HG02885 (cell line): ENCODE measurements at regions not wholly inside any gene's neighbourhood (a gene's known extent, or its start where the extent isn't known, plus 50 kb on each side); places are given as distances from the start of the nearest gene placed in this dataset.
"Not testable (repeated sequence)": the region's sequence is repeated elsewhere in the genome, so short reads cannot be mapped to it uniquely, and the experiment has no call there.

Experiments used
- ATAC-seq: cut with Tn5 transposase; IDR thresholded peaks from one replicate; pipeline ENCODE4 v1.9.1; 2021; ENCODE audit warnings: mild to moderate bottlenecking; ENCODE audit not compliant: unreplicated experiment, poor library complexity

DNA sequence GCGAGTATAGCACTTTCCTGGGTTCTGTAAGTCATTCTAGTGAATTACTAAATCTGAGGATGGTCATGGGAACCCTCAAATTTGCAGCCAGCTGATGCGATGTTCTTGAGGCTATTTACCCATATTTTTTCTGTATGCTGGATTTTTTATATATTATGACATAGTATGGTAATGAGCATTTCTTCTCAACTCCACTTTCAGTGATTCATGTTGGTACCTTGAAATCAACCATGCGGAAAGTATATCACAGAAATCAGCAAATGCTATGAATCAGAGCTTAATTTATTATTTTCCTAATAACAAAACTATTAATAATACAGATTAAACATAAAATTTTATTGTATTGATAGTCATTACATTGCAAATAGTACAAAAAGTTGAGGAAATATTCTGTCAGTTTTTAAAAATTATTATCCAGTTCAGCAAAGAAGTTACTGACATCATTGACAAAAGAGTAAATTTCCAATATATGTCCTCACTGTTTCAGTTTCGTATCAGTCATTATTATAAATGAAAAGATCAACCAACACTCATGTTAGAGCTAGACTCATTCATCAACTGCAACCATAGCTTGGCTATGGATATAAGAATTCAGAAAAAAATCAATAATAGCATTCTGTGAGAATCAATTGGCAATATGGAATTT, 164.3 kb upstream of the SETMAR start:
- ATAC-seq = no peak

DNA sequence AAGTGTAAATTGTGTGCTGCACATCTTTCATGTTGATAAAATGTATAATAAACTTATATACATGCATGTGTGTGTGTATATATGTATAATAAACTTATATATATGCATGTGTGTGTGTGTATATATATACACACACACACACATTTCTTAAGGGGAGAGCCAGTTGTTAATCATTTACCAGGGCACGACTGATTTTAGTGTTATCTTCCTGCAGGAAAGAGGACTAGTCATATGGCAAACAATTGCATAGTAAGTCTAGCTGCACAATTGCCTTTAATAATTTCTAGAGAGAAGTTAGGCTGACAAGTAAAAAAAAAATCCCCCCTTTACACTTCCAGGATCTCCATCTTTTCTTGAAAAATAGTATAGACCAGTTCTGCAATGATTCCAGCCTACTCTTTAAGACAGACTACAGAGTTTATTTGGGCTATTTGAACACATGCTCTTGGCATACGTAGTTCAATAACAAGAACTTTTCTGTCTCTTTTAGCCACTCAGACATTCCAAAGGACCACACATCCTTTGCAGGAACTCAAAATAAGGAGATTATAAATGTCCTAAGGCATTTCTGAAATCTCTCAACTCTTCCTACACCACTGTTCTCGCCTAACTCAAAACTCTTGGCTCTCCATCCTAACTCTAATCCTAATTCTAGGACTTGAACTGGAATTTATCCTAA, 163.6 kb upstream of the SETMAR start:
- no peak for ATAC-seq

DNA sequence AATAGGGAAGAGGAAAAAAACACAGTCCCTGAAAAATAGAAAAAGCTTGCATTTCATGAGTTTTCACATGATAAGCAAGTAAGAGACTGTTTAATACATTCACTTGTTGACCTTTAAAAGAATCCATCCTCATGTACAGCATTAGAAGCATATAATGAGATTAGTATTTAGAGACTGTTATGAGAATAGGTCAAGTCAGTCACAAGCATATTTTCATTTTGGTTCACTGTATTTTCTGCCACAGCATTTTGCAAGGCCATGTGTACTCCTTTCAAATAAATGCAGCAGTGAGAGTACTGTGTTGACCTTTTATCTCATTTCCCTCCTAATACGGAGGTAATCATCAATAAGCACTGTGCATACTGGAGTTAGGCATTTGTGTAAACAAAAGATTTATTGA, 162.2 kb upstream of the SETMAR start:
- ATAC-seq = no peak

DNA sequence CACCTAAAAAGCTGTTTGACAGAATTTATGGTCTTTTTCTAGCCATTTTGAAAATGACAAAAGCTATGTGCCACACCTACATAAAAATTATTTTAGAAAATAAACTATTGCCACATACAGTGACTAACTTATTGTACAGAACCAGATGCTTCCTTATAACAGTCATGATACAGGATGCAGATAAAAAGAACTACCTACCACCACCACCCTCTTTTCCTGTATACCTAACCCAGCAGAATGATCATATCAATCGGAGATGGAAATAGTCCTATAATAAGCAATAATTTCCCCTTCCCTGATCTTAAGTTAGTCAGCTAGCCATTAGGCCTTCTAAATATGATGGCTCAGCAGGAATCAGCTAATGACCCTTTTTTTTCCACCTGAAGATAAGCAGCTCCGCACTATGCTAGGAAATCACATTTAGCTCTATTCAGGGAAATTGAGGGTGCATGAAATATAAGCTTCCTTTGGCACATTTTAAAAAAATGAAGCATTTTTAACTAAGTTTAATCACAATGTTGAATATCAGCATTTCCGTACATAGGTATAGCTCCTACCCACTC, 155.5 kb upstream of the SETMAR start:
- ATAC-seq = no peak

DNA sequence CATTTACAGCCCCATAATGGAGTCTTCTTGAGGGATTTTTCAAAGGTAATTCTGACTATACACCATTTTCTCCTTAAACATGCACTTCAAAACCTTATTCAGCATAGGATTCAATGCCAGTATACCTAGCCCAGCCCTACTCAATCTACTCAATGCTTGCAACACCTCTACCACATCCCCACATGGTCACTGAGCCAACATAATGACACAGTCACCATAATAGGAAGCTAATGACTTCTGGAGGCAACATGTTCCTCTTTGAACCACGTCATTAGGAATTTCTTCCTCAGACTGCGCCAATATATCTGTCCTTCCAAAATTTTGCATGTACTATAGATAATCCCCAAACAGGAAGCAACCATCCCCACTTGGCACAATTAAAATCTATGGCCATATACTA, 153.9 kb upstream of the SETMAR start:
- no peak for ATAC-seq

DNA sequence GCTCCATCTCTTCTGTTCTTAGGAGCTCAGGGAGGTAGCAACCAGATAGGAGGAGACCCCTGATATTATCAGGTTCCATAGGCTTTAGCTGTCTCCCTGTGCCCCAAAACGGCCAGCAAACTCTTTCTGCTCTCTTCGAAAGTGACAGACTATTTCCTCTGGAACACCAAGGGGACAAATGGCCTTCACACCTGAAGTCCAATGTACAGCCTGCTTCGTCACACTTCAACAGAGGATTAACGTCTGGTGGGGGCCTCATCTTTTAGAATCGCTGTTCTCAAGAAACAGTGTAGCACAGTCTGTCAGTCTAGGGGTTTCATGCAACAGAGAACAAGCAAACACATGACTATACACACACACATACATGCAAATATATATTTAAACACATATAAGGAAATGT, 152.4 kb upstream of the SETMAR start:
- no peak for ATAC-seq

DNA sequence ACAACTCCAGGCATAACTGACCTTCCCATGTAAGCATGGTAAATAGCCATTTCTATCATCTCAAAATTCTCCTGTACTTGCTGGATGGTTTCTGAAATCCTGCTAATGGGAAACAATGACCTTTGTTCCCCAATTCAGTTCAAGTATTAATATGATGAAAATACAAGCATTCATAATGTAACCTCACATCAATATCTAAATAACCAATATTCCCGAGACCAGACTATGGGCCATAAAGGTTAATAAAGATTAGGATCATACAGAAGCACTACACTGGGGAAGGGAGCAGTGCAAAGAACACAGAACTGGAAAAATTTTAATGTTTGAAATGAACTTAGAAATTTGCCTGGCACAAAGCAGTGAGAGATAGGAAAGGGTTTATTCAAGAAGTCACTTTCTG, 151.3 kb upstream of the SETMAR start:
- no peak for ATAC-seq

DNA sequence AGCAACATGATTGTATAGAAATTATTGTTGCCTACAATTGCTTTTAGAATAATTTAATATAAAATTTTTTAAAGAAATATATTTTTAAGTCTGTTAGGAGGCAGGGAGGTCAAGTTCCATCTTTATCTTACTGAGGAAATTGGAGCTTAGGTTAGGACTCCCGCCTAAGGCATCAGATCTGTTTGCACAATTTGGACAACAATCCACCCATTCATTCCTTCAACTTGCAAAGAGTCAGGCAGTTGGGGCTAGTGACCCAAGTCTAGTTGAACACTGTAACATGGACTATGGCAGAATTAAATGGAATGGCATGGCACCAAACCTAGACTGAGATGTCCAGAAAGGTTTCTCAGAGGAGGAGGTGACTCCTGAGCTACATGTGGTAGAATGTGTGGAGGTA, 149.4 kb upstream of the SETMAR start:
- no peak for ATAC-seq

DNA sequence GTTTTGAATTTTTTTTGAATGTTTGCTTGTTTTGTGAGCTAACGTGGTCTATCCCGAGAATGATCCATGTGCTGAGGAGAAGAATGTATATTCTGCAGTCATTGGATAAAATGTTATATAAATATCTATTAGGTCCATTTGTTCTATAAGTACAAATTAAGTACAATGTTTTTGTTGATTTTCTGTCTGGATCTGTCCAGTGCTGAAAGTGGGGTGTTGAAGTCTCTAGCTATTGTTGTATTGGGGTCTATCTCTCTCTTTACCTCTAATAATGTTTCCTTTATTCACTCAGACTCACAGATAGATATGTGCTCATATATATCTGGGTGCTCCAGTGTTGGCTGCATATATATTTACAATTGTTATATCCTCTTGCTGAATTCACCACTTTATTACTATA, 144.8 kb upstream of the SETMAR start:
- ATAC-seq = no peak

DNA sequence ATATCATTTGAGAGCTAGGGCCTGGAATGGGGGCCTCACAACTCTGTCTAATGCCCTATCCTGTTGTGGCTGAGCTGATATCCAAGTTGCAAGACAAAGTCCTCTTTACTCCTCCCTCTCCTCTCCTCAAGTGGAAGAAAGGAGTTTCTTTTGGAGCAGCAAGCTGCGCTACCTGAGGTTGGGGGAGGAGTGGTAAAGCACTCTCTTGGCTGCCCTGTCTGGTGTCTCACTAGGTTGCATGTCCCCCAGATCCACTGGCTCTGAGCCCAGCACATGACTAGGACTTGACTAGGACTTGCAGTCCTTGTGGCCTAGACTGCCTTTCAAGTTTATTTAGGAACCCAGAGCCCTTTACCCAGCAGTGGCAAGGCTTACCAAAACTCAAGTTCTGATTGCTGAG, 141.1 kb upstream of the SETMAR start:
- ATAC-seq = no peak

DNA sequence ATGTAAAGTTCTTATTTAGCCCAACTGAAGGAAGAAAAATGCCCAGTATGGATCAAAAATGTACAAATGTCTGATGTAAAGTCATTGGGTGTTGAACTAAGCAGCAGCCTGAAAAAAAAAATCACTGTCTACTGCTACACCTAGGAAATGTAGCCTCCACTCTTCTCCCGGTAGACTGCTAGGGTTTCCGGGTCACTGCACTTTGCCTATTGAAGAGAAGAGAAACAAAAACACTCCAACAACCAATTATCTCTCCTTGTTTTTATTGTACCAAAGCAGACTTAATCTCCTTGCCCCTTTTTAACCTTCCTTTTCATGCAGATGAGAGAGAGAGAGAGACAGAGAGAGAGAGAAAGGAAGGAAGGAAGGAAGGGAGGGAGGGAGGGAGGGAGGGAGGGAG, 140.2 kb upstream of the SETMAR start:
- ATAC-seq = no peak

DNA sequence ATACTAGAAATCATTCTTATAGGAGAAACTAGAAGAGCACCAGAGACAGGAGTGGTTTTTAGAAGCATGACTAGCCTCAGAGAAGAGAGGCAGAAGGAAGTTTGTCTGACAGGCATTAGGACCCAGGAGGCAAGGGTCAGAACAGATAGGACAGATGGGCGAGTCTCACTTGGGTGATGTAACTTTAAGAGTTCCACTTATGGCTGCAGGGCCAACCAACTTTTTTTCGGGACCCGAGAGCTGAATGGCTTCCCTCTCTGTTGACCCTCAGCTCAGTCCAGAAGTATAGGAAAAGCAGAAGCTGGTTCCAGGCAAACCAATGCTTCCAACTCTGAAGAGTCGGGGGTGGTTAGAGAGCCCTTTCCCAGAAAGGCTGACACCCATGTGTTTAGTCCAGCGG, 136.6 kb upstream of the SETMAR start:
- no peak for ATAC-seq

DNA sequence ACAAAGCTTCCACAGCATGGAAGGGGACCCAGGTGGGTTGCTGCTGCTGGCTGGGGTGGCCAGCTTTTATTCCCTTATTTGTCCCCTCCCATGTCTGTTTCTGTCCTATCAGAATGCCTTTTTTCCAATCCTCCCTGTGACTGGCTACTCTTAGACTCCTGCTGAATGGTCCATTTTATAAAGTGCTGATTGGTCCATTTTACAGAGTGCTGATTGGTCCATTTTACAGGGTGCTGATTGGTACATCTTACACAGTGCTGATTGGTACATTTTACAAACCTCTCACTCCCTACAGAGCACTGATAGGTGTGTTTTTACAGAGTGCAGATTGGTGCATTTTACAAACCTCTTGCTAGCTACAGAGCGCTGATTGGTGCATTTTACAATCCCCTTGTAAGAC, 135.9 kb upstream of the SETMAR start:
- ATAC-seq = not testable (repeated sequence)

DNA sequence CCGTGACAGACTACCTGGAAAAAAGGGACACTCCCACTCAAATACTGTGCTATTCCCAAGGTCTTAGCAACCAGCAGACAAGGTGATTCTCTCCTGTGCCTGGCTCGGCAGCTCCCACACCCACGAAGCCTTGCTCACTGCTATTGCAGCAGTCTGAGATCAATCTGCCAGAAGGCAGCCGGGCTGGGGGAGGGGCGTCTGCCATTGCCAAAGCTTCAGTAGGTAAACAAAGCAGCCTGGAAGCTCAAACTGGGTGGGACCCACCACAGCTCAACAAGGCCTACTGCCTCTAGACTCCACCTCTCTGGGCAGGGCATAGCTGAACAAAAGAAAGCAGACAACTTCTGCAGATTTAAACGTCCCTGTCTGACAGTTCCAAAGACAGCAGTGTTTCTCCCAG, 128.4 kb upstream of the SETMAR start:
- no peak for ATAC-seq

DNA sequence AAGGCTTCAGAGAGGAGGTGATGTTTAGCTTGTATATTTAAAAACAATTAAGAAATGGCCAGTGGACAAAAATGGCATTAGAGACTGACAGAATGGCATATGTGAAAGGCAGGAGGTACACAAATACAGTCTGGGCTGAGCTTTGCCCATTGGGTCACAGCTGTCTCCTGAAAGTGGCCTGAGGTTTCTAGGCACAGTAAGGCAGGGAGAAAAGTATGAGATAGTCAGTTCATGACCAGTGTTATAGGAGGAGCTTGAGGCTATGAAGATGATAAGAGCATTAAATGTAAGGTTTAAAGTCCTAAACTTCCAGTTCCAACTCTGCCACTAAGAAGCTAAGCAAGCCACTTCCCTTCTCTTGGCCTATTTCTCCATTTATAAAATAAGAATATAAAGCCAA, 111.2 kb upstream of the SETMAR start:
- ATAC-seq = no peak

DNA sequence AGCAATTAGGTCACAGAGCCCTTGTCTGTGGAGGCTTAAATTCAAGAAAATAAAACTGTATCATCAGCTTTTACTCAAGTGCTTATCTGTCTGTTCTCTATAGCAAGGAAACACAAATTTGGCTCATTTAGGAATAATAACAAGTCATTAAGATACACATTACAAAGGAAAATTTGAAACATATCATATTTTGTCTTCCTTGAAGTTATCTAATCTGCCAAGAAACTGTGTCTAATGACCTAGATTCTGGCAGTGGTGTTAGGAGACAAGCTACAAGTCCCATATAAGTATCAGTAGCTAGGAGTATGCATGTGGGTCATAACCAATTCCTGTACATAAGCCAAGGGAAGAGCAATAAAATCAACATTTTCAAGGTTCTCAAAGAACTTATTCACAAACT, 108.2 kb upstream of the SETMAR start:
- no peak for ATAC-seq

DNA sequence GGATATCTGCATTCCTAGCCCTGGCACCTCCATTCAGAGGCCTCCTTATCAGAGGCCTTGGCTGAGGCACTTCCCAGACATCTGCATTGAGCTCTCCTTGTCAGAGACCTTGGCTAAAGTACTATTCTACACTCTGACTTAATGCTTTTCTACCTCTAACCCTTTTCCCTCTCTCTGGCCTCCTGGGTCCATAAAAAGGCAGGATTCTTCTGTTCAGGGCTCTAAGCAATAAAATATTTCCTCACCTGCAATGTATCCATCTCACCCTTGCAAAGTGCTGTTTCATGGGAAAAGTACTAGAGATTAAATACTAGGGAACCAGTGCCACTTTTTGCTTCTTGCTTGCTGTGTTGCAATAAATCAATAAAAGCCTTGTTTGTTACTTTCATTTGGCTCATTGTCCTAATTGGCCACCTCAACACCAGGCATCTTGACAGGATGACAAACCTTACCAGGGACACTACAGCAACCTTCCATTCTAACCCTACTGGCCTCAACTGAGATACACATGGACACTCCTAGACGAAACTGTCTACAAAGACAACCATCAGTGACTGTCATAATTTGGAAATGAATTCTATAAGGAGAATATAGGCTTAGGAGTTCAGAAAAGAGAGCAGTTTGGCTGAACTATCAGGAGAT, 106.5 kb upstream of the SETMAR start:
- ATAC-seq = no peak

DNA sequence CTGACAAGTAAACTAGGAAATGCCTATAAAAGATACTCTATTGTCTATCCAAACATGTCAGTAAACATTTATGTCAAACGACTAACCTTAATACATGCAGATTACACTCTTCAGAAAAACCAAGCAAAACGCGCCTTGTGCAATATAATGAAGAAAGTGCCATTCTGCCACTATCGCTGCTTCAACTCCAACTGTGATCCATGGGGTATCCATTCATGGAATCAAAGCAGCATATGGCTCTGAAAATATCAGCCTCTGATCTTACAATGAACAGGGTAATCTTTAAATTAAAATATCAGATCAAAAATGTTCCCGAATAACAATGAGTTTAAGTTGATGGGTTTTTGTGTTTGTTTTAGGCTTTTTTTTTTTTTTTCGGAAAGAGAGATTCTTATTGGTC, 105.5 kb upstream of the SETMAR start:
- no peak for ATAC-seq

DNA sequence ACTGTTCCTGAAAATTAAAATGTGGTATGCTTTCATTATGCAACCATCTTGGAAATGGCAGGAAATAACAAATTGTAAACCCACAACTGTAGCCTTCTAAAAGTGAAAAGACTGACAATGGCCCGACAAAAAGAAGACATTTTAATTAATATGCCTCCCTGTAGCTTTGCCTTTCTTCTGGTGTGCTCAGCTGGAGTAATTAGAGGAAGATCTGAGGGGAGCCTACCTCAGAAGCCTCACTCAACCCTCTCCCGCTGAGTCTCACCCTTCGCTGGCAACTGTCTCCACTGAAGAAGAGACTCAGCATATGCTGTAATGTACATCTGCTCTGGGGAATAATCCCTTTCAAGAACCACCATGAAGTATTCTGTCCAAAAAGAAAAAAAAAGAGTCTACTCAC, 104.7 kb upstream of the SETMAR start:
- ATAC-seq = no peak

DNA sequence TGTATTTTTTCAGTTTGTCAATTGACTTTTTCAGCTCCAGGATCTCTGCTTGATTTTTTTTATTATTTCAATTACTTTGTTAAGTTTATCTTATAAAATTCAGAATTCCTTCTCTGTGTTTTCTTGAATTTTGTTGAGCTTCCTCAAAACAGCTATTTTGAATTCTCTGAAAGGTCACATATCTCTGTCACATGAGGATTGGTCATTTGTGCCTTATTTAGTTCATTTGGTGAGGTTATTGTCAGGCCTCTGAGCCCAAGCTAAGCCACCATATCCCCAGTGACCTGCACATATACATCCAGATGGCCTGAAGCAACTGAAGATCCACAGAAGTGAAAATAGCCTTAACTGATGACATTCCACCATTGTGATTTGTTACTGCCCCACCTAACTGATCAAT, 98.4 kb upstream of the SETMAR start:
- ATAC-seq = not testable (repeated sequence)

DNA sequence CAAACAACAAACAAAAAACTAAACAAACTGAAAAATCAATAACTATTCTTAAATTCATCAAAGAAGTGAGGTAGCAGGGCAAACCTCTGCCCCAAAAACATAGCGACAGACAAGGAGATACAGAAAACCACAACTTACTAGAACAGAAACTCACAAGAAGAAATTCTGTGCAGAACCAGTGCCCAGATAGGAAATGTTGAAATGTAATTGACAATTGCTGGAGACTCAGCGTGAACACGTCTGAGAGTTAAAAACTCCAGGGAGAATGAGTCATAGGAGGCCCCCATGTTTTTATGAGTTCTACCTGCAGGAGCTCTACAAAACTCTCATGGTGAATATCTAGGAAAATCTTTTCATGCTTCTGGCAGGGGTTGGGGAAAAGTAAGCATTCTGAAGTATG, 95.5 kb upstream of the SETMAR start:
- ATAC-seq = no peak

DNA sequence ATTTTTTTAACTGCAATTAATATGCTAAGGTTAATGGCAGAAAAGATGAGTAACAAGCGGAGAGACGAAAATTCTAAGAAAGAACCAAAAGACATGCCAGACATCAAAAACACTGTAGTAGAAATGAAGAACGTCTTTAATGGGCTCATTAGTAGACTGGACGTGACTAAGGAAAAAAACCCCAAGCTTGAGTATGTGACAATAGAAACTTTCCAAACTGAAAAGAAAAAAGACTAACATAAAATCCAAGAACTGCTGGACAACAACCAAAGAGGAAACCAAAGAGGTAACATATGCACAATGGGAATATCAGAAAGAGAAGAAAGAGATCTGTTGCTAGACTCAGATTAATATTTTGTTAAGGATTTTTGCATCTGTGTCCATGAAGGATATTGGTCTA, 94.6 kb upstream of the SETMAR start:
- no peak for ATAC-seq
